Activated T-cell treated with anti-CD3 and anti-CD28 coated beads for 48 hours (primary cell): ENCODE measurements at regions not wholly inside any gene's neighbourhood (a gene's known extent, or its start where the extent isn't known, plus 50 kb on each side); places are given as distances from the start of the nearest gene placed in this dataset.

Experiments used
- DNase-seq: peaks from one replicate; pipeline ENCODE4 v3.0.0-alpha.2; 2020; ENCODE audit warnings: low read depth

GRCh38 chr7:25279705-25280104 is 51.4 kb upstream of the NPVF start:
- DNase-seq, result no peak

GRCh38 chr7:25280181-25280580 is 51.9 kb upstream of the NPVF start:
- no peak for DNase-seq

- DNase-seq, result no peak
Observed at GRCh38 chr7:25282194-25282593, 53.9 kb upstream of the NPVF start.

- DNase-seq, result no peak
Observed at GRCh38 chr7:25286756-25287155, 58.5 kb upstream of the NPVF start.

DNA sequence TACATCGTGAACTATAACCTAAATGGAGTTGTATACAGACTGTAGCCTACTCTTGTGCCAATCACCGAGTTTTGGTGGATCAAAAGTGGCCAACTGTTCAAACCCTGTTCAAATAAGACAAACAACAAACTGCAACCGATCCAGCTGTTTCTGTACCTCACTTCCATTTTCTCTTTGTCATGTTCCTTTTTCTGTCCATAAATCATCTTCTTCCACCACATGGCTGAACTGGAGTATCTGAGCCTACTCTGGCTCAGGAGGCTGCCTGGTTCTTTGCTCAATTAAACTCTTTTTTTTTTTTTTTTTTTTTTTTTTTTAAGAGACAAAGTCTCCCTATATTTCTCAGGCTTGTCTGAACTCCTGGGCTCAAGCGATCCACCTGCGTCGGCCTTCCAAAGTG is 59.0 kb upstream of the NPVF start:
- DNase-seq, result no peak

GRCh38 chr7:25288556-25289307 is 60.4 kb upstream of the NPVF start:
- no peak for DNase-seq

GRCh38 chr7:25289518-25289917 is 61.2 kb upstream of the NPVF start:
- no peak for DNase-seq

GRCh38 chr7:25294624-25295023 is 66.3 kb upstream of the NPVF start:
- DNase-seq, result no peak

GRCh38 chr7:25295387-25295786 is 67.1 kb upstream of the NPVF start:
- no peak for DNase-seq

DNA sequence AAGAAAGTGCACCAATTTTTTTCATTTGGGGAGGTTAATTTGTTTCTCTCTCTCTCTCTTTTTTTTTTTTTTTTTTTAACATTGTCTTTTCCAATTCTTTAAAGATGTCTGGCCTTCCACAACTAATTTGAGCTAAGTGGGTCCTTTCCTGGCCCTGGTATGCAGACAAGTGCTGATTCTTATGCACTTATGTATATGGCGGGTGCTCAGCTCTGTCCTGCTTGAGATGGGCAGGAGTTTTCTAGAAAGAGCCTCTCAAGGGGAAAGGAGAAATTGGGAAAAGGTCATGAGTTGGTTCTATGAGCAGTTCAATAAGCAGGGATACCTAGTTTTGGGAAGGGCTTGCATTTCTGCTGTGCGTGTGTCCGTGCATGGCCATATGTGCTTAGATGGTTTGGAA is 67.8 kb upstream of the NPVF start:
- no peak for DNase-seq

GRCh38 chr7:25297278-25297677 is 69.0 kb upstream of the NPVF start:
- DNase-seq, result no peak

- DNase-seq, result no peak
Observed at GRCh38 chr7:25303281-25304181, 75.2 kb upstream of the NPVF start.

DNA sequence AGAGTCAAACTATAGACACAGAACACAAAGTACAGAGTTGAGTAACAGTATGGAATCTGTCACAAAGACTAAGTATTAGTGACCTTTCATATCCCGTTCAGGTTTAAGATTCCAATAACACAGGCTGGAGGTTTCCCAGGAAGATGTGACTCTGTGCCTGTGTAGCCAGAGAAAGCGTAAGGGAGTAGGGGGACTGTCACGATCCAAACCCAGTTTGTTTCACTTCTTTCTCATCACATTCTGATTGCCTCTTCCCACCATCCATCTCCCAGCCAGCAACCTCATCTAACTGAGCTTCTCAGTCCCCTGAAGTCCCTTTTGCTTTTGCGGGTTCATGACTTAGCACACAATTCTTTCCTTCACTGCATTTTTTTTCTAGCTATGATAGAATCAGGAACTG is 76.4 kb upstream of the NPVF start:
- no peak for DNase-seq

- no peak for DNase-seq
Observed at GRCh38 chr7:25305831-25306230, 77.5 kb upstream of the NPVF start.

- DNase-seq, result no peak
Observed at GRCh38 chr7:25307624-25308023, 79.3 kb upstream of the NPVF start.

DNA sequence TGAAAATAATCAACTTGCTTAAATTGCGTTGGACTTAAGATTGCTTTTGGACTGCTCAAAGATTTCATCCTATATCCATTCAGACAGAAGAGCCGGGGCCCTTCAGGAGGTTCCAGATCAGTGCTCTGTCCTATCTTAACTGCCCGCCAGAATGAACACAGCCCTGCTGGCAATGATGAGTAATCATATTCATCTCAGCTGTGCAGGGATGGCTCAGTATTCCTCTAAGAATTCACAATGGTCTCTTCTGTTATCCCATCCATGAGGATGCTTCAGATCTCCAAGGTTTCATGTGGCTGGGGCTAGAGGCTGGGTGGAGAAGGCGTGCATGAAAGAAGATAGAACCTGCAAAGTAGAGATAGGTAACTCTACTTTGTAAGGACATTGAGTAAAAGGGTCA is 80.0 kb upstream of the NPVF start:
- DNase-seq, result no peak

DNA sequence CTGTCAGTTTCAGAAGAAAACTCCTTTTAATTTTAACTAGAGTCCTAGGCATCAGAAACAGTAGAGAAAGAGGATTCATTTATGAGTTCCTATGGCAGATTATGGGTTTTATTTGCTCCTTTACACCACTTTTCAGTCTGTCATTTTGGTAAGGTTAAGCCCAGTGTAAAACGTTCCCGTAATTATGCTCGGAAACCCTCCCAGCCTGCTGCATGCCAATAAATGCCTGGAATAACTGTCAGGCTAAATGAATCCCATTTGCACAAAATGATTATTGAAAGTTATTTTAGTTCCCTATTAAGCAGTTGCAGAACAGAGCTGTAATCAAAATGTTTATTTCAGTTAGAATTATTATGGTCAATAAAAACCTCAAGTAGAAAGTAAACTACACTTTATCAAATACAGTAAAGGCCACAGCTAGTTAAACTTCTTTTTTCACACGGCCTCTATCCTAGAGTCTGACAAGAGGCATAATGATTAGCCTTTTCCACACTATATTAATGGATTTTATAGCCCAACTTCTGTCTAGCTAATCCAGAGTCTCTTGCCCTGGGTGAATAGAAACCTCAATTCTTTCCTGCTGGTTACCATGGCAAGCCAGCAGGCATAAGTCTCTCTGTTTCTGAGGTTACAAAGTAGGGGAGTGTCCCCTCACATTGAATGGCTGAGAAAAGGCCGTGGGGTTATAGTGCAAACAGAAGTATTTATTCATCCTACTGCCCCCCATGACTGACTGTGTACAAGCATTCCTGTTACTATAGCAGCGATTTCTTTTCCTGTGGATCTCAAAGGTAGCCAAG is 80.8 kb upstream of the NPVF start:
- DNase-seq, result no peak

- no peak for DNase-seq
Observed at GRCh38 chr7:25310896-25311295, 82.6 kb upstream of the NPVF start.

DNA sequence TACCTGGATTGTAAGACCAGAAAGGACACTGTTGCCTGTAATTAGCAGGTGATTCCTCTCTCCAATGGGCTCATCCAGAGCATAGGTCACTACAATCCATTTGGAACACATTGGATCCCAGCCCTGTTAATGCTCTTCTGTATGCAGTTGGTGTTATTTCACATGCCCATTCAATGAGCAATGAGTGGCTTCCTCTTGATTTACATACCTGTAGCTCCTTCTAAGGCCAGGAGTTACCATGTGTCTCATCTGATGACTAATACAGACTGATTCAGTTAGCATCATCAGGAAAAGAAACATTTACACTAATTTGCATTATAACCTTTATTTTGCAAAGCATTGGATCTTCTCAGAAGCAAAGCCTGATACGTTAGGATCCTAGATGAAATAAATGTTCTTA is 83.1 kb upstream of the NPVF start:
- DNase-seq, result no peak

GRCh38 chr7:25312968-25313367 is 84.7 kb upstream of the NPVF start:
- DNase-seq, result no peak

GRCh38 chr7:25313526-25313925 is 85.2 kb upstream of the NPVF start:
- no peak for DNase-seq

DNA sequence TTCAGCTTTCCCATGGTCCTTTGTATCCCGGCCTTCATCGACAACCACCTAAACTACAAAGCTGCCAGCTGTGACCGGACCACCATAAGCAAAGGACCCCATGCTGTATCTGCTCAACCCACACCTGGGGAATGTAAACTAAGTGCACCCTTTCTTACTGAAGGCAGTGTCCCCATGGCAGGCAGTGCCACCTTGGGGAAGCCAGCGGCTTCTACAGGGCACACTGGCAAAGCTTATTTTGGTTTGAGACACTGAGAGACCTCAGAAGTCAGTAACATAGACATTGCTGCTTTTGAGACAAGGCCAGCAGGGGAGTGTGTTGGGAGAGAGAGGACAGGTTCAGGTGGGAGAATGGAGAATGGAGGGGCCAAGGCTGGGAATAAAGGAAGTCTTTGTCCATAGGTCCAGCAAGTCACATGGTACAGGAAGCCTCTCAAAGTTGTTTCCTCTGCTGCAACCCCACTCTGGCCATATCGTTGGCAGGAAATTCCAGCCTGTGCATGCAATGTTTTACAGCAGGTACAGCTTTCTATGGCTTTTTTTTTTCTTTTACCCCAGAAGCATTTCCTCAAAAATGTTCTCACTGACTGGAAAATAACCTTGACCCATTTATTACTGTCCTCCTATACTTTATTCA is 85.9 kb upstream of the NPVF start:
- no peak for DNase-seq
